IPS-18c (cell line): ENCODE measurements at regions not wholly inside any gene's neighbourhood (a gene's known extent, or its start where the extent isn't known, plus 50 kb on each side); places are given as distances from the start of the nearest gene placed in this dataset.
"Not testable (repeated sequence)": the region's sequence is repeated elsewhere in the genome, so short reads cannot be mapped to it uniquely, and the experiment has no call there.

Source experiments
- H3K4me3 ChIP-seq: 2 replicates; pipeline ENCODE4 v1.7.0; 2013; ENCODE audit warnings: low read depth, mild to moderate bottlenecking, low read length, moderate library complexity; ENCODE audit not compliant: insufficient read depth
- H3K9me3 ChIP-seq: one replicate; pipeline ENCODE4 v1.6.1; 2013; ENCODE audit warnings: mild to moderate bottlenecking, low read length, moderate library complexity; ENCODE audit not compliant: control insufficient read depth, insufficient read depth

DNA sequence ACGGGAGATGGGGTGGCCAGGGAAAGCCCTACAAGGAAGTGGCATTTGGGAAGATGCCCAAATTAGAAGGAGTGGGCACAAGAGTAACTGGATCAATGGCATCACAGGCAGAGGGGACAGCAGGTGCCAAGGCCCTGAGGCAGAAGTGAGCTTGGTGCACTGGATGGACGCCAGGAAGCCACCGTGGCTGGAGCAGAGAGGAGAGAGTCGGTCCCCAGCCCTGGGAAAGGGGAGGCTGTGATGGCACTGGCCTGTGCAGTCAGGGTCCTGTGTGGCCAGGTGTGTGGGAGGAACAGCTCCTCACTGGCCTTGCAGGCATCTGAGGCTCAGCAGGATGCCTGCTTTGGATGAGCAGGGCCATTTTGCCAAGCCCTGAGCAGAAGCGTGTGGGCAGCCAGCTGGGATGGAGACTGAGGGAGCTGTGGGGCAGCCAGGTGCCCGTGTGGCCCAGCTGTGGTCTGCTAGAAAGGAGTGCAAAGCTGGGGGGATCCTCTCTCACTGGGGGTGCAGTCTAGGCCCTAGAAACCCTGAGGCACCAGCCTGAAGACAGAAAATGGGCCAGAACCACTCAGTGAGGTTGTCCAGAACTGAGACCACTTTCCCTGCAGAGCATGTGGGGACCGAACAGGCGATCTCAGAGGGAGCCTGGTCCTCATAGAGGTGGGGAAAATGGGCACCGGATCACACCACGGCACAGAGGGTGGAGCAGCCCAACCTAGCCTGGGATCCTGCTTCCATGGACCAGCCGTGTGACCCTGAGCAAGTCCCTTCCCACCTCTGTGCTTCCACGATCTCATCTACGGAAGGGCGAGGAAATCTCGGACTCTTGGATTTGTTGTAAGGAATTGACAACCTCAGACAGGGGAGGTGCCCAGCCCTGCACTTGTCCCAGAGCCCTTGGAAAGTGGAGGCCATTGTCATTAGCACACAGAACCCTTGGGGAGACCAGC, 78.6 kb upstream of the RTL6 start:
- no peak overlapping the region for H3K4me3 ChIP-seq

DNA sequence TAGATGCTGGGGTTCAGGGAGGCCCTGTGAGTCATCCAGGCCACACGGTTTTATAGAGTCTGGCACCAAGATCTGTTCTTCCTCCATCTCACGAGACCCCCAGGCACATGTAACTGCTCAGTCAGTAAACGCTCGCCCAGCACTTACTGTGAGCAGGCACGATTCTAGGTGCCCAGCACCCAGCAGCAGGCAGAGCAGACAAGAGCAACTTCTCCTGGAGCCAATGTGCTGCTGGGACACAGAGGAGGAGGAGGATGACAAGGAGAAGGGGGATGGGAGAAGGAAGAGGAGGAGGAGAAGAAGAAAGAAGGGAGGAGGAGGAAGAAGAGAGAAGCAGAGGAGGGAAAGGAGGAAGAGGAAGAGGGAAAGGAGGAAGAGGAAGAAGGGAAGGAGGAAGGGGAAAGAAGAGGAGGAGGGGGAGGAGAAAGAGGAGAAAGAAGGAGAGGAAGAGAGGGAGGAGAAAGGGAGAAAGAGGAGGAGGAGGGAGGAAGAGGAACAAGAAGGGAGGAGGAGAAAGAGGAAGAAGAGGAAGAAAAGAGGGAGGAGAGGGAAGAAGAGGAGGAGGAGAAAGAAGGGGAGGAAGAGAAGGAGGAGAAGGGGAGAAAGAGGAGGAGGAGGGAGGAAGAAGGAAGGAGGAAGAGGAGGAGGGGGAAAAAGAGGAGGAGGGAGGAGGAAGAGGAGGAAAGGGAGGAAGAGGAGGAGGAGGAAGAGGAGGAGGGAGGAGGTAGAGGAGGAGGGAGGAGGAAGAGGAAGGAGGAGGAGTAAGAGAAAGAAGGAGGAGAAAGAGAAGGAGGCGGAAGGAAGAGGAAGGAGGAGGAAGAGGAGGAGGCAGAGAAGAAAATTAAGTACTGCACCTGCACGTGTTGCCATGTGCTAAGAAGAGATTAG, 77.6 kb upstream of the RTL6 start:
- Histone ChIP-seq H3K4me3 (no peak overlapping the region), H3K9me3 (no peaks in the 10 kb centered on the region)

More for the DNA sequence above, 78.6 kb upstream of the RTL6 start:
- H3K9me3 ChIP-seq: no peaks in the 10 kb centered on the region

DNA sequence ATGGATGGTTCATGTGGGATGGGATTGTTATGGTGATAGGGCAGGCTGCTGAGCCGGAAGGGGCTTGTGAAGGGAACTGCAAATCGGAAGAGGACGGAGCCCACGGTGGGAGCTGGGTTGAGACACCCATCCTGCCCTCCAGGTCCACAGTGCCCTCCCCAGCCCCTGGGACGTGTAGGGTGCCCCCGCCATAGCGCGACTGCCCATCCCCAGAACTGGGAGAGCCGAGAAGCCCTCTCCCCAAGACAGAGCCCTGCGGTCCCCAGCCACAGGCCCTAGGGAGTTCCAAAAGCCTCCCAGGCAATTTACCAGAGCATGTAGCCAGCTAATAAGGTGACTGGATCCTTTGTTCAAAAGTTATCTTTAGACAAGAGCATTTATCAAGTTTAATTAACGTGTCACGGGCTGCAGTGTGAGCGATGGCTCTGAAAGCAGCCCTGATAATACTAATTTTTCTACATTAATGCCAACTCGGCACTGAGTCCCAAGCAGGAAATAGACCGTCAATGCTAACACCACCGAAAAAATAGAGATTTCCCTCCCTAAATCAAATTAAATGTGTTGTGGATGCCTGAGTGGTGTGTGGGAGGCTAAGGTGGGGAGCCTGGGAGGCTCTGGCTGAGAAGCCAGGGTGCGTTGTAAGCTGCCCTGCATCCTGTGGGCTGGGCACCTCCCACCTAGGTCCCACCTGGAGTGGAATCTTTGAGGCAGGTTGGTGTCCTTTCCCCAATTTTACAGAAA, 76.8 kb upstream of the RTL6 start:
- no peak overlapping the region for H3K4me3 ChIP-seq
- peaks cover 3% of the 10 kb centered on the region for H3K9me3 ChIP-seq

DNA sequence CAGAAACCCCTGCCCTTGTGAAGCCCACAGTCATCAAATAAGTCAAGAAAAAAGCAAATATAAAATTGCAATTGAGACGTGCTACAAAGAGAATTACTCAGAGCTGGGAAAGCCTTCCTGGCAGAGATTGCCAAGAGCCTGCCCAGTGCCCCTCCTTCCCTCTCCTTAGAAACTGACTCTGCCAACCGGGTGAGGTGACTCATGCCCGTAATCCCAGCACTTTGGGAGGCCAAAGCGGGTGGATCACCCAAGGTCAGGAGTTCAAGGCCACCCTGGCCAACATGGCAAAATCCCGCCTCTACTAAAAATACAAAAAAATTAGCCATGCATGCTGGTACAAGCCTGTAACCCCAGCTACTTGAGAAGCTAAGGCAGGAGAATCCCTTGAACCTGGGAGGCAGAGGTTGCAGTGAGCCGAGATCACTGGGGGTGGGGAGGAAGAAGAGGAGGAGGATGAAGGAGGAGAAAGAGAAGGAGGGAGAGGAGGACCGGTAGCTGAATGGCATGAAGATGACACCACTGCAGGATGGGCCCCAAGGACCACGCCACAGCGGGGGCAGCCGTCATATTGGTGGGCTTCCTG, 76.1 kb upstream of the RTL6 start:
- Histone ChIP-seq H3K4me3 (no peak overlapping the region), H3K9me3 (peaks cover 3% of the 10 kb centered on the region)

DNA sequence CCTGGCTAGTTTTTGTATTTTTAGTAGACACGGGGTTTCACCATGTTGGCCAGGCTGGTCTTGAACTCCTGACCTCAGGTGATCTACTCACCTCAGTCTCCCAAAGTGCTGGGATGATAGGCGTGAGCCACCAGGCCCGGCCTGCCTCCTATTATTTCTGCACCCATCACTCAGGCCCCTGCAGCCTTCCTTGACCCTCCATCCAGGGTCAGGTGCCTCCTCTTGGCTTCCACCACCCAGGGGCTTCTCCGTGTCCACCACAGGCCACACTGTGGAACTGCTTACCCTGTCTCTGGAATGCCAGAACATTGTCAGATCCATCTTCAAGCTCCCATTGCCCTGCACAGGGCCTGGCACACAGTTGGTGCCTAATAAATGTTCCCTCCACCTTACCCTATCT, 75.4 kb upstream of the RTL6 start:
- Histone ChIP-seq H3K9me3 (peaks cover 3% of the 10 kb centered on the region), H3K4me3 (no peak overlapping the region)

DNA sequence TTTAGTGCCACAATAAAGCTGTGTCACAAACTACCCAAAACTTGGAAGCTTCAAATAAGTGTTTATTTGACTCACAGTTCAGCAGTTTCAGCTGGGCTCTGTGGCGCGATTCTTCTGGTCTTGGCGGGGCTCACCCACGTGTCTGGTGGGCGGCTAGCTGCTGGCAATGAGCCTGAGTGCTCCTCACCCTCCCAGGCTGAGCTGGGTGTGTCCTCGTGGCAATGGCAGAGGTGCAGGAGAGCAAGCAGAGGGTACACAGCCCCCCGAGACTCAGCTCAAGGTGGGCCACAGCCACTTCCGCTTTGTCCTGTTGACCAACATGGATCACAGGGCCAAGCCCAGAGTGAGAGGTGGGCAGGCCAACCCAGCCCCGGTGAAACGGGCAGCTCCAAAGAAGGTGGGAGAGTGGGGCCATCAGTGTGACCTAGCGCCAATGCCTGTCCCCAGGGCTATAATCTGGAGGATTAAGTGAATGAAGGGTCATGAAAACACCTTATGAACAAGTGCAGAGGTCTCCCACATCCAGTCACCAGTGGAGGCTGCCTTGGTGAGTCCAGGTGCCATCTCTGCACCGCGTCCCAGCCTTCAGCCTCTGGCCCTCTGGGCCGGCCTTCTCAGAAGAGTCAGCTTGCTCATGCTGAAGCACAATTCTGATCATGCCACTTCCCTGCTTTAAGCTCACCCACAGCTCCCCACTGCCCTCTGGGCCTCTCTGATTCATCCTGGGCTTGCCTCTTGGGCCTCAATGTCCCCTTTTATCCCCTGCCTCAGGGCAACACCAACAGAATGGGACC, 74.6 kb upstream of the RTL6 start:
- Histone ChIP-seq H3K4me3 (no peak overlapping the region), H3K9me3 (peaks cover 3% of the 10 kb centered on the region)

DNA sequence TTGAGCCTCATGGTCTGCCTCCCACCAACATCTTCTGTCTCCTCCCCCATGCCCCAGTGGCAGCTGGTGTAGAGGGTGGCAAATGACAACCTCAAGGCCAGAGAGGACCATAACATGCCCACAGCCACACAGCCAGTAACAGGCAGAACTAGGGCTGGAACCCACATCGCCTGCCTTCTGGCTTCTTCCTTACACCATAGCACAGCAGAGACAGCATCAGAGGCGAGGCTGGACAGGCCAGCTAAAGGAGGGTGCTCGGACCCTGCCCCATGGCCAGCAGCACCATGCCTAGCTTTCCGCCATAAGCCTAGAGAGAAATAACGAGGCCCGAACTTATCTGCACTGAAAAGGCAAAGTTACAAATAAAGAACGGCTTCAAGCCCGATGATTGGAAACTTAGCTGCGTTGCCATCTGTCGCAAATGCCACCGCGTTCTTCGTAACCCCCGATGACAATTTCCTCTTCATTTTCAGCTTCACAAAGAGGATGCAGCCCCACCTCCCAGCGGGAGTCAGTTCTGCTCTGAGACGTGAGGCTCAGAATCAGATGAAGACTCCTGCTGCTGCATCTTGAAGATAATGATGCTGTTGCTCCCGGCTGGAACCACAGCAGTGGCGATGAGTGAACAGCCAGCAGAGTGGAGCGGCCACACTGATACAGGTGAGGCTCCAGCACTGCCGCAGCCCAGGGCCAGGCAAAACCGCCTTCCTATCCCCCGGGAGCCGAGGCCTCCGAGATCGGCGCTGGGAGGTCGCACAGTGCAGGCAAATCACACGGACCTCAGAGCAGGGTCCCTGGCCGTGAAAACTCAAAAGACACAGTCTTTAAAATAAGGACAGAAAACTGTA, 73.8 kb upstream of the RTL6 start:
- Histone ChIP-seq H3K9me3 (peaks cover 3% of the 10 kb centered on the region), H3K4me3 (no peak overlapping the region)

DNA sequence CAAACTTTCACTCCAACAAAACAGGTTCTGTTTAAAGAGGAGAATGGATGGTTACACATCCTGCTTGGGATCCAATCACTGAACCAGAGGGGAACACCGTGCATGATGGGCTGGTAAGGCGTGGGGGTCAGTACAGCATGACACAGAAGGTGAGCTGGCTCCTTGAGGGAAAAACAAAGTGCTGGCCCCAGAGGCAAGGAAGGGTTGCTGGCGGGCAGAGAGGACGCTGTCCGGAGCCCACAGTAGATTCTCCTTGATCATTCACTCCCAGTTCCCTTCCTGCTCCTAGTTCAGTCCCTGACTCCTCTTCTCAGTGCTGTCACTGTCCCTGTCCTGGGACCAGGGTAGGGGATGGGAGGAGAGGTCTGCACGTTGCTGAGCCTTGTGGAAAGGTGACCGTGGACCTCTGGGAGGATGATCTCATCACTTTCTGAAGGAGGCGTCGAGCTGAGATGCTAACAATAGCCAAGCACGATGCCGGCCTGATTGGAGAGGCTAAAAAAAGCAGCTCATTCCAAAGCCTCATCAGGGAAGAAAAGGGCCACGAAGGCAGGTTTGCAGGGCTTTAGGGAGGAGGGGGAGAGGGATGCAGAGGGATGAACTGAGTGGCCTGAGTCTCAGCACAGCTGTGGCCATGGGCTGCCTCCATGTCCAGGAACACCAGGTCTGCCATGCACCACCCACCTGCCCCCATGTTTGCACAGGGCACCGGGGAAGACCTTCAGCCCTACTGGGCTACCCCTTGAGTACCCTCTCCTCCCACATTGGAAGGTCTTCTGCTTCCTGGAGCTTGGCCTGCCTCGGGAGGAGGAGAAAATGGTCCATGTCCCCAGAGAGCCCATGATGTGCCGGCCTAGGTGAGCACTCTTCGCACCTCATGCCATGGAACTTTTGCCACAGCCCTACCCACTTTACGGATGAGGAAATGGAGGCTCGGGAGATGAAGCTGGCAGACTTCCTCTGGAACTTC, 72.7 kb upstream of the RTL6 start:
- no peak overlapping the region for H3K4me3 ChIP-seq
- peaks cover 3% of the 10 kb centered on the region for H3K9me3 ChIP-seq

DNA sequence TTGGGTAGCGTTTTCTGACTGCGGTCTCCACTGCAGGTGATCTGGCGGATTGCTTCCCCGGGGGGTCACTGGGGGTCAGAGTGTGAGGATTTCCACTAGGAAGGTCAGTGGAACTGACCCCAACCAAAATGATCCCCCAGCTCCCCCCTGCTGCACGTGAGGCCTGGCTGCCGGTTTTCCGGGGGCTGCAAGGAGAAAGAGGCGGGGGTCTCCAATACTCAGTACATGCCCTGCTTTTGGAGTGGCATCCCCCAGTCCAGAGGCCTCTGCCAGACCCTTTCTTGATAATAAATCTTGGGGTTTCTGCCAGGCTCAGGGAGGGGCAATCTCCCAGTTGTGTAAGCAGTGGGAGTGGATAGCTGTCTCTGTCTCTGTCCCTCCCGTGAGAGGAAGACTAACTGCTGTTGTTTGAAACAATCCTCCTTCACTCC, 71.5 kb upstream of the RTL6 start:
- no peak overlapping the region for H3K4me3 ChIP-seq
- peaks cover 3% of the 10 kb centered on the region for H3K9me3 ChIP-seq

DNA sequence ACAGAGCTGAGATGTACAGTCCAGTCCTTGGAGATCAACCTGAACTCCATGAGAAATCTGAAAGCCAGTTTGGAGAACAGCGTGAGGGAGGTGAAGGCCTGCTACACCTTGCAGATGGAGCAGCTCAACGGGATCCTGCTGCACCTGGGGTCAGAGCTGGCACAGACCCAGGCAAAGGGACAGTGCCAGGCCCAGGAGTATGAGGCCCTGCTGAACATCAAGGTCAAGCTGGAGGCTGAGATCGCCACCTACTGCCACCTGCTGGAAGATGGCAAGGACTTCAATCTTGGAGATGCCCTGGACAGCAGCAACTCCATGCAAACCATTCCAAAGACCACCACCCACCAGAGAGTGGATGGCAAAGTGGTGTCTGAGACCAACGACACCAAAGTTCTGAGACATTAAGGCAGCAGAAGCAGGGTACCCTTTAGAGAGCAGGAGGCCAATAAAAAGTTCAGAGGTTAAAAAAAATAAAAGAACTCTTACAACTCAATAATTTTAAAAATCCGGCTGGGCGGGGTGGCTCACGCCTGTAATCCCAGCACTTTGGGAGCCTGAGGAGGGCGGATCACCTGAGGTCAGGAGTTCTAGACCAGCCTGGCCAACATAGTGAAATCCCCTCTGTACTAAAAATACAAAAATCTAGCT, 69.9 kb upstream of the RTL6 start:
- peaks cover 3% of the 10 kb centered on the region for H3K9me3 ChIP-seq
- no peak overlapping the region for H3K4me3 ChIP-seq

DNA sequence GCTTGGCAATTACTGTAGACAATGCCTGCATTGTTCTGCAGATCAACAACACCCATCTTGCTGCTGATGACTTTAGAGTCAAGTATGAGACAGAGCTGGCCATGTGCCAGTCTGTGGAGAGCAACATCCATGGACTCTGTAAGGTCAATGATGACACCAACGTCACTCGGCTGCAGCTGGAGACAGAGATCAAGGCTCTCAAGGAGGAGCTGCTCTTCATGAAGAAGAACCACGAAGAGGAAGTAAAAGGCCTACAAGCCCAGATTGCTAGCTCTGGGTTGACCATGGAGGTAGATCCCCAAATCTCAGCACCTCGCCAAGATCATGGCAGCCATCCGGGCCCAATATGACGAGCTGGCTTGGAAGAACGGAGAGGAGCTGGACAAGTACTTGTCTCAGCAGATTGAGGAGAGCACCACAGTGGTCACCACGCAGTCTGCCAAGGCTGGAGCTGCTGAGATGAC, 69.4 kb upstream of the RTL6 start:
- not testable (repeated sequence) for H3K4me3 ChIP-seq

DNA sequence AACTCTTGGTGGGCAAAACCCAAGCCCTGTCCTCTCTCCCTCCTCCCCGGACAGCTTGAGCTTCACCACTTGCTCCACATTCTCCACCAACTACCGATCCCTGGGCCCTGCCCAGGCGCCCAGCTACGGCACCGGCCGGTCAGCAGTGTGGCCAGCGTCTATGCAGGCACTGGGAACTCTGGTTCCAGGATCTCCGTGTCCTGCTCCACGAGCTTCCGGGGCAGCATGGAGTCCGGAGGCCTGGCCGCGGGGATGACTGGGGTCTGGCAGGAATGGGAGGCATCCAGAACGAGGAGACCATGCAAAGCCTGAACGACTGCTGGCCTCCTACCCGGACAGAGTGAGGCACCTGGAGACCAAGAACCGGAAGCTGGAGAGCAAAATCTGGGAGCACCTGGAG, 68.9 kb upstream of the RTL6 start:
- H3K9me3 ChIP-seq: peaks cover 3% of the 10 kb centered on the region
- no peak overlapping the region for H3K4me3 ChIP-seq

More for the DNA sequence above, 69.4 kb upstream of the RTL6 start:
- H3K9me3 ChIP-seq: not testable (repeated sequence)

DNA sequence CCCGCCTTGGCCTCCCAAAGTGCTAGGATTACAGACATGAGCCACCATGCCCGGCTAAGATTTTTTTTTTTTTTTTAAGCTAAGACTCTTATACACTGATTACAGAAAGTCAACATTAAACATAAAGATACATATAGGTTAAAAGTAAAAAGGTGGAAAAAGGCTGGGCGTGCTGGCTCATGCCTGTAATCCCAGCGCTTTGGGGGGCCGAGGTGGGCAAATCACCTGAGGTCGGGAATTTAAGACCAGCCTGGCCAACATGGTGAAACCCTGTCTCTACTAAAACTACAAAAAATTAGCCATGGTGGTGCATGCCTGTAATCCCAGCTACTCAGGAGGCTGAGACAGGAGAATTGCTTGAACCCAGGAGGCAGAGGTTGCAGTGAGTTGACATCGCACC, 64.6 kb upstream of the RTL6 start:
- not testable (repeated sequence) for H3K4me3 ChIP-seq, H3K9me3 ChIP-seq
